Panc1 (cell line): ENCODE measurements at regions not wholly inside any gene's neighbourhood (a gene's known extent, or its start where the extent isn't known, plus 50 kb on each side); places are given as distances from the start of the nearest gene placed in this dataset.

ENCODE experiments used
- ATAC-seq: fragments of 200-7000 bp; cut with Tn5 transposase; 2 replicates; pipeline ENCODE4 v1.9.1; 2020; ENCODE audit warnings: mild to moderate bottlenecking, moderate library complexity
- BruUV-seq: library from RNA; stranded (reverse); fragments of 400-500 nt; replicated peaks from 2 replicates; lab custom pipeline; 2021; lab: Mats Ljungman, UMichigan
- CTCF ChIA-PET: fragments of 300-600 bp; sonication (Branson Sonifier 250); formaldehyde crosslinking; loops from one replicate; lab custom pipeline; 2022; ENCODE audit warnings: antibody characterized with exemption; lab: Charles Lee
- POLR2A ChIA-PET: fragments of 300-600 bp; sonication (Branson Sonifier 250); formaldehyde crosslinking; loops from one replicate; lab custom pipeline; 2022; ENCODE audit warnings: antibody characterized with exemption; lab: Charles Lee
- DNase-seq: peaks from one replicate; pipeline ENCODE4 v3.0.0-alpha.2; 2010; ENCODE audit warnings: low read depth, low spot score
- H3K27ac ChIP-seq: 2 replicates; pipeline ENCODE4 v1.5.1; 2011; ENCODE audit warnings: mild to moderate bottlenecking, low read length, inconsistent platforms
- H3K27me3 ChIP-seq: fragments of 200-500 bp; sonication (Bioruptor generic); 2 replicates; pipeline ENCODE4 v1.6.0; 2014; ENCODE audit warnings: low read length, inconsistent platforms; ENCODE audit not compliant: control insufficient read depth, insufficient read depth
- H3K36me3 ChIP-seq: fragments of 200-500 bp; sonication (Bioruptor generic); 2 replicates; pipeline ENCODE4 v1.5.1; 2014; ENCODE audit warnings: inconsistent platforms, mild to moderate bottlenecking, low read length, moderate library complexity; ENCODE audit not compliant: control insufficient read depth, insufficient read depth
- H3K4me1 ChIP-seq: 2 replicates; pipeline ENCODE4 v1.5.1; 2011; ENCODE audit warnings: inconsistent platforms, mild to moderate bottlenecking, low read length, moderate library complexity; ENCODE audit not compliant: control insufficient read depth, insufficient read depth
- H3K4me3 ChIP-seq, 2 experiments: 2 replicates each; pipeline ENCODE4 v1.5.1; 2011 to 2012; ENCODE audit warnings: low read depth in 2 of 2, low read length in 2 of 2, mild to moderate bottlenecking in 2 of 2, inconsistent platforms in 1 of 2, moderate library complexity in 1 of 2
- H3K9me3 ChIP-seq: fragments of 200-500 bp; sonication (Bioruptor generic); 2 replicates; pipeline ENCODE4 v1.5.1; 2014; ENCODE audit warnings: low read depth, mild to moderate bottlenecking, inconsistent platforms, low read length, moderate library complexity; ENCODE audit not compliant: control insufficient read depth, insufficient read depth
- CTCF ChIP-seq: fragments of 450-650 bp; IDR thresholded peaks from 2 replicates; pipeline ENCODE4 v1.5.1; 2017; ENCODE audit warnings: mild to moderate bottlenecking
- POLR2AphosphoS5 ChIP-seq: IDR thresholded peaks from 2 replicates; pipeline ENCODE4 v1.6.1; 2012; ENCODE audit warnings: mild to moderate bottlenecking, low read depth, low read length, moderate library complexity
- REST ChIP-seq, 2 experiments: IDR thresholded peaks; 2 replicates each; pipeline ENCODE4 v1.6.1; 2011 to 2012; ENCODE audit warnings: low read depth in 2 of 2, control low read depth in 1 of 2, low read length in 1 of 2, mild to moderate bottlenecking in 1 of 2, moderate library complexity in 1 of 2; ENCODE audit not compliant: insufficient read depth in 1 of 2
- SIN3A ChIP-seq: IDR thresholded peaks from 2 replicates; pipeline ENCODE4 v1.6.1; 2012; ENCODE audit warnings: low read depth, mild to moderate bottlenecking, low read length, moderate library complexity, borderline replicate concordance; ENCODE audit not compliant: insufficient read depth
- TCF7L2 ChIP-seq: IDR thresholded peaks from 2 replicates; pipeline ENCODE4 v1.6.1; 2011; ENCODE audit warnings: mild to moderate bottlenecking, low read depth, low read length, inconsistent platforms
- in situ Hi-C: cut with HindIII; loops from 2 replicates; pipeline ENCODE4 v1.10.0; 2016; ENCODE audit warnings: low sequenced_read_pairs, low pct_unique_long_range_greater_than_20kb
- intact Hi-C: fragments of 100-400 bp; cut with micrococcal nuclease; formaldehyde crosslinking; loops from one replicate; pipeline ENCODE4 v1.10.0; 2022; ENCODE audit not compliant: unreplicated experiment

- BruUV-seq = no TSS peak
- intact Hi-C loops (no loop called here), in situ Hi-C loops (no loop called here)
- Histone ChIP-seq H3K4me1 (no peaks in the 10 kb centered on the region), H3K9me3 (no peaks in the 10 kb centered on the region), H3K36me3 (no peaks in the 10 kb centered on the region), H3K4me3 (no peak overlapping the region), H3K27ac (no peak overlapping the region), H3K27me3 (no peaks in the 10 kb centered on the region)
- TF ChIP-seq CTCF (no peak), SIN3A (no peak), REST (IDR thresholded peaks at IDR 0.05; ENCODE audit: insufficient read depth in 1 of 2, low read depth in 2 of 2, low read length in 1 of 2) (no peak), POLR2AphosphoS5 (no peak), TCF7L2 (no peak)
- DNase-seq = no peak
- ChIA-PET CTCF (no interaction called here), POLR2A (no interaction called here)
- ATAC-seq = no peak
Measured at GRCh38 chr4:43399726-43400125, 507.2 kb downstream of the GRXCR1 start.

- POLR2A ChIA-PET = no interaction called here
- Histone ChIP-seq H3K27ac (no peak overlapping the region), H3K4me3 (no peak overlapping the region), H3K36me3 (no peaks in the 10 kb centered on the region), H3K9me3 (no peaks in the 10 kb centered on the region), H3K4me1 (no peaks in the 10 kb centered on the region), H3K27me3 (no peaks in the 10 kb centered on the region)
- ATAC-seq (no peak), DNase-seq (no peak)
- intact Hi-C loops = no loop called here
- CTCF ChIA-PET = no interaction called here
- in situ Hi-C loops = no loop called here
- BruUV-seq = no TSS peak
- no peak for TF ChIP-seq CTCF
- no peak for TF ChIP-seq SIN3A
- TF ChIP-seq POLR2AphosphoS5 = no peak
- TF ChIP-seq REST (IDR thresholded peaks at IDR 0.05; ENCODE audit: insufficient read depth in 1 of 2, low read depth in 2 of 2, low read length in 1 of 2) = no peak
- no peak for TF ChIP-seq TCF7L2
Measured at GRCh38 chr4:43402393-43402792, 509.9 kb downstream of the GRXCR1 start.
